HG03565 (cell line): ENCODE measurements at regions not wholly inside any gene's neighbourhood (a gene's known extent, or its start where the extent isn't known, plus 50 kb on each side); places are given as distances from the start of the nearest gene placed in this dataset.
A peak's percentile ranks its signal among the peaks of the same experiment; 100 is the strongest.

ENCODE experiments used
- ATAC-seq: cut with Tn5 transposase; IDR thresholded peaks from one replicate; pipeline ENCODE4 v1.9.1; 2021; ENCODE audit warnings: mild to moderate bottlenecking, moderate library complexity; ENCODE audit not compliant: unreplicated experiment

DNA sequence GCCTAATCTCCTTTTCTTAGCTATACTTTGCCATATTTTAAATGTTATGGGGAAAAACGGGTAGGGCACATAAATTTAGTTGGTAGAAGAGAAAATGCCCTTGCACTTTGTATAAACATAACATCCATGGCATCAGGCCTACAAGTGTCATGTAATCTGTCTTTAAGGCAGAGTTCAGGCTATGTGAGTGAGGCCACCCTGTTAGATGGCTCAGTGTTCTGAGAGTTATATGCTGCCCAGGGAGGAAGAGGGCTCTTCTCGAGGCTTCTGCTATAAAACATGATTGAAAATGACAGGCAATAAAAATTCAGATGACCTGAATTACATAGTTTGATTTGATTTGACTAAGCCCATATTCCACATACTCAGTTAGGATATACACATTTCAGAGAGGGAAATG, 553.6 kb upstream of the MAP3K7 start:
- no peak for ATAC-seq

DNA sequence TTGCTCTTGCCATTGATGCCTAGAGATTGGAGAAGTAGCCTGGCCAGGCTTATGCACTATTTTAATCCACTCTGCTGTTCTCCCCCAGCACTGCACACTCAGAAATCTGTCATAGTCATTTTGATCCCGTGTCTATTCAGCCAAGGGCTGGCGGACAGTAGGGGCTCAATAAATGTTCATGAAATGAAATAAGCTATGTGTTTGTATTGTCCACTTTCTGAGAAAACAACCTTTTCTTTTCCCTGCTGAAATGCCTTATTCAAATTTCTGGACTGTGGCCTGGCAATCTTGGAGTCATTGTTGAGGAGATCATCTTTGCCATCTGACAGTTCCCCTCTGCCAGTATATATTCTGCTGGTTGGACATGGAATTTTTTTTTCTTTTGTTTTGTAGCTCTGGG, 550.4 kb upstream of the MAP3K7 start:
- ATAC-seq: no peak

DNA sequence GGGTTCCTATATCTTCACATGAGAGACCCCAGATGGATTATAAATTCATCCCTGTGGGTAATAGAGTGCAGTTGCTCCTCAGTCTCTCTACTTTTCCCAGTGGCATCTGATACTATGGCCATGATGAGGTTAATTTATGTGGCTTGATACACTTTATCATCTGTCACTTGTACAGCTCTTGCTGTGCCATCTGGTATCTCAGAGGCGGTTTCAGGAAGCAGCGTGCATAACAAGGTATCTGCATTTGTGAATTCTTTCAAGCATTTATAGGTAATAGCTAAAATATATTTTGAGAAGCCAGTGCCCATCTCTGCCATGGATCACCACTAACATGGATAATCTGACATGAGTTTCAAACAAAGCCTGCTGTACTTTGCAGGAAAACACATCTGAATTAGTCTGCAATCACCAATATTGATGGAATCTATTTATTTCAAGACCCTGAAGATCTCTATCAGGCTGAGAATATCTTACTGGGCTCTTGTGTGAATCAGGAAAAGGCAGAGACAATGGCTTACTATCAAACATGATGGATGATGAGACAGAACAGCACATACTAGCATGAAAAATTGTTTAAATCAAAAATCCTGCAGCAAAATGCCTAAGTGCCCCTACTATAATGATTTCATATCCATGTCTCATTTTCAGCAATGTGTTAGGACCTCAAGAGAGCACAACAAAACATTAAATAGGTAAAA, 548.7 kb upstream of the MAP3K7 start:
- no peak for ATAC-seq

DNA sequence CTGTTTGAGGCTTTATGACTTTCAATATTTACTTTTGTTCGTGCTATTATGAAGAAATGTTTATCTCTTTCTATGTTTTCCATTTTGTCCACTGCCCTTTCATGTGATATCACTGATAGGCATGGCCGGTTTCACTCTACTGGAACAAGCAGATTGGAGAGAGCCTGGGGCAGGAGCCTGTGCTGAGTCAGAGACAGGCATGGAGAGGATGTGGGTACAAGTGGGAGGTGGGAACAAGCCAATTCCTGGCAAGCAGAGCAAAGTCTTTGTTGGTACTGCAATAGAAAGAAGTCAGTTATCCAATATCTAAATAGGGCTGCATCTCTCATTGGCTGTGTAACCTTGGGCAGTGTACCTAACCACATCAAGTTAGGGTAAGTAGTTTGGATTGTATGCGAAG, 545.6 kb upstream of the MAP3K7 start:
- no peak for ATAC-seq

DNA sequence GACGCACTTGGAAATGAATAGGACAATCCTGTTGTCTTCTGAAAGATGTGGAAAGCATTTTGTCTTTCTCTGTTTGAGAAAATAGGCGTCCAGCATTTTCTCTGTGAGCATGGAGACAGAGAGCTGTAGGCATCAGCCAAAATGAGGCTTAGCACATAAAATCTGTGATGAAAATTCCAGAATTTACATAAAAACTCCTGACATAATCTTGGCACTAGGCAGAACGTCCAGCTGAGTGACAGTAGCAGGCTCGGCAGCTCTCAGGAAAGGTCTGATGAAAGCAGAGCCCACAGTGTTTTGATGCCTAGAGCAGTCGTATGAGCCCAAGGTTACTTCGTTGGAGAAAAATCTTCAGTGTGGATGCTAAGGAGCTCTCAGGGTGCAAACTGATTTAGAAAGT, 543.3 kb upstream of the MAP3K7 start:
- ATAC-seq: no peak

DNA sequence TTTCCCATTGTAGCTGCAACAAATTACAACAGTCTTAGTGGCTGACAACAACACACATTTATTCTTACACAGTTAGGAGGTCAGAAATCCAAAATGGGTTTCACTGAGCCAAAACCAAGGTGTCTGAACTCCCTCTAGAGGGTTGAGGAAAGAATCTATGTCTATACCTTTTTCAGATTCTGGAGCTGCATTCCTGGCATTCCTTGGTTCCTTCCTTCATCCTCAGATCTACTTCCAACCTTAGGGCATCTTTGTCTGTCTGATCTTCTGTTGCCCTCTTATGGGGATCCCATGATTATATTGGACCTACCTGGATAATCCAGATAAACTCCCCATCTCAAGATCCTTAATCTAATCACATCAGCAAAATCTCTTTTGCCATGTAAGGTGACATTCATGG, 540.9 kb upstream of the MAP3K7 start:
- ATAC-seq: no peak

DNA sequence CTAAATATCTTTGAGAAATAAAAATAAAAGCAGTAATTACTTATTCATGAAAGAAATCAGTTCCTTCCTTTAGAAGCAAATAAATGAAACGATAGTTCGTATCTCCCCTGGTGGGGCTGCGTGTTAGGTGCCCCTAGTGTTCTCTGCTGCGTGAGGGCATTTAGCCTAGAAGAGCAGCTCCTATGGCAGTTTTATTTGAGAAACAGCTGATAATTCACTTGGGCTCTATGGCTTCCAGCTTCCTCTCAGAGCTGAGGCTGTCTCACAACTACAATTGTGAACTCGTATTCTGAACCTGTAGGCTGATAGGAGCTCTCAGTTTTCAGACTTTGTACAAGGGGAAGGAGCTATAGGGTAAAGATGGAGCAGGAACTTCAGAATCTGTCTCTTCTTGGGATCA, 540.0 kb upstream of the MAP3K7 start:
- no peak for ATAC-seq

- ATAC-seq: no peak
These were observed 530.7 kb upstream of the MAP3K7 start for GRCh38 chr6:91117550-91117949.

- no peak for ATAC-seq
These were observed 527.3 kb upstream of the MAP3K7 start for GRCh38 chr6:91114123-91114708.

- no peak for ATAC-seq
These were observed 519.2 kb upstream of the MAP3K7 start for GRCh38 chr6:91106083-91106482.

- no peak for ATAC-seq
These were observed 518.7 kb upstream of the MAP3K7 start for GRCh38 chr6:91105532-91105931.

- ATAC-seq: no peak
These were observed 512.6 kb upstream of the MAP3K7 start for GRCh38 chr6:91099479-91099878.

DNA sequence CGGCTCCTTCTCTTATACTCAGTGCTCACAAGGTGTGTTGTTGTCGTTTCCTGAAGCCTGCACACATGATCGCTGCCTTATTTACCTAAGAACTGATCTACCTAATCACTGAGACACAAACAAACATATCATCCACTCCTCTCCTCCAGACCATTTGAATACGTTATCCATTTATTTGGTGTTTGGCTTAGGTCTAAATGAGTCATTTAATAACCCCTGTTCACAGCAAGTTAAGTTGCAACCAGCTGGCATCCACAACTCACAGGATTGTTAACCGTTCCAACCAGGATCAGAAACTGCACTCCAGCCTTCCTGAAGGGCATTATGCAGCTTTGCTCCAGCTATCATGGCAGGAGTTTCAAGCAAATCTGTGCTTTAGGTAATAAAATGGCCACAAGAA, 511.1 kb upstream of the MAP3K7 start:
- no peak for ATAC-seq

DNA sequence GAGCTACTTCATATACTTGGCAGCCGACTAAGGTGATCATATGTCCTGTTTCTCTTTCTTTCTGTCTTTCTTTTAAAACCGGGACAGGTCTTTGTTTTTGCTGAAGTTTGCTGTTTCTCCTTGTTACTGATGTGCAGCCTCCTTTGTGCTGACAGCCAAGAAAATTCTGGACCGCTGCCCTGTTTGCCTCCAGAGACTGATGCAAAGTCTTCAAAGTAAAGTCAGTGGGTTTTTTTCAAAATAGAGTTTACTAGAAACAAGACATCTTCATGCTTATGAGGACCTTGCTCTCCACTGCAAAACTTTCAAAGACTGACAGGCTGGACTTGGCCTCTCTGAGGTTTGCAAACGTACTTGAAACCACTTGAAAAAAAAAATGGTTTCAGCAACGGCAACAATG, 510.5 kb upstream of the MAP3K7 start:
- ATAC-seq: no peak

GRCh38 chr6:91094806-91095475, 508.1 kb upstream of the MAP3K7 start:
- ATAC-seq: no peak

DNA sequence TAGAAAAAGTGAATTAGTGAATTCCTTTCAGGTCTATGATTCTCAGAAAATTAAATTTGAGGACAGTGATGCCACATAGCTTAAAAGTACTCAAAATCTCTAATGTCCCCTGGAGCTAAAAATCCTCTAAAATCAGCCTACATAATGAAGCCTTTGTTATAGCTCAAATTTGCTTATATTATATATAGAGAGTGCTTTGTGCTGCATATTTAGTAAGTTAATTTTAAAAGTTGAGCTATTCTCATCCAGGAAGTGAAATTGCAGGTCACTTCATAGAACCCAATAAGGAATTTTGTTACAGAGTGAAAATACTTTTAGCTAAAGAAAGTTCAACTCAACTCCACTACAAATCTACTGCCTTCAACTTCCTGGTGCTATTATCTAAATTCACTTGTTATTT, 507.5 kb upstream of the MAP3K7 start:
- no peak for ATAC-seq

DNA sequence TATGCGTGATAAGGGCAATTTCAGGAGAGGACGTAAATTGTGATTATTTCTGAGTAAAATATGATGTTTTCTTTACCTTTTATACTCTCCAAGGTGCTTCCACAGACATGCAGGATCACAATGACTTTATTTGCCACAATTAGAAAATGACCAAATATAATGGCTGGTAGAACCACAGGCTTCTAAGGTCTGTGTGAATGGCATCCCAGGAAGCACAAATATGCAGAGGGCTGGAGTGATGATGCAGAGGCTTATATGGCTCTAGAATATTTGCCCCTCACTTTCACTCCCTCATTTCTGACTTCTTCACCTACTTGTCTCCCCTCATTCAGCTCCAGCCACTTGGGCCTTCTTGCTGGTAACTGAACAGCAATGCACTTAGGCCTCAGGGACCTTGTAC, 502.1 kb upstream of the MAP3K7 start:
- no peak for ATAC-seq

DNA sequence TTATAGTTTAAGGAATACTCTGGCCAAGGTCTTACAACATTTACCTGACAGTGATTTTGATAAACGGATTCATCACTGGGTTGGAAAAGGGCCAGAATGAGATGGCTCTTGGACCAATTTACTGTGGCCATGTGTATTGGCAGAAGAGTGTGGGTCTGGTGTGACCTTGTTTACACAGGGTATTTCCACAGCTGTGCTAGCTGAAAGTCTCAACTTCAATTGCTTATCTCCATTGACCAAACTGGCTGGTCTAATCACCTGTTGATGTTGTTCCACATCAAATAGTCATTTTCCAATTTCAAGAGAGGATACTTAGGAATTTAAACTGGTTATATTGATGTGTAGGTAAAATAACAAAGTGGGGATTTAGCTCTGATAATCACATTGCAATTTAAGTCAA, 501.6 kb upstream of the MAP3K7 start:
- ATAC-seq: no peak

DNA sequence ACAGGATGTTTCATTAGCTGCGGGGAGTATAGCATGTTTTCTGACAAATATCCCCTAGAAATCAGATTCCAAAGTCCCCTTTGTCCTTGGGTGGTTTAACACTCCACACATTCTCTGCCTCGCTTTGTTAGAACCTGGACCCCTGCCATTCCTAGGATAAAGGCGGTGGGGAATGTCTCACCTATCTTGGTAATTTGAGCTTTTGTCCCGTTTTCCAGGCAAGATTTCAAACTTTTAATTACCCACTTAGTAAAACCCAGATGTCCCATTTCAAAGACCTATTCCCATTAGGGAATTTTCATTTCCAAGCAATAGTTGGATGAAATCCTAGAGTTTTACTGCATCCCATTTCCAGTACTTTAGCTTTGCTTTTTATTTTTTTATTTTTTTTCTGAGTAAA, 501.0 kb upstream of the MAP3K7 start:
- no peak for ATAC-seq

- ATAC-seq: no peak
These were observed 496.3 kb upstream of the MAP3K7 start for GRCh38 chr6:91083211-91083610.

DNA sequence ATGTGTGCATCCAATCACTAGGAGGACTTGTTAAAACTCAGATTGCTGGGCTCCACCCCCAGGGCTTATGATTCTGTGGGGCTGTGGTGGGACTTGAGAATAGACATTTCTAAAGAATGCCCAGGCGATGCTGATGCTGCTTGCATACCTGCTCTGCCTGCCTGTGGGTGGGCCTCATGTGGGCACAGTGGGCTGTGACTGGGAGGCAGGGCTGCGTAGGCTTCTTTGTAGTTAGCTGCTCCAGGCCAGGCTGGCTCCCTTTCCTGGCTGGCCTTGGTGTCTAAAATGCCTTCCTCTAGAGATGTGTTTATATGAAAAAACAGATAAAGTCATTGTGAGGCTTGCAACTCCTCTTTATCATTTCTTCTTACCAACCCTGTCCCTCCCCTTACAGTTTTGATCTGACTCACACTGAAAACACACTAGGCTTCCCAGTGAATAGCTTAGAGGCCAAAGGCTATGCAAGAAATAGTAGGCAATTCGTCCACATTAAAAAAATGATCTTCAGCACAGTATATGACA, 495.5 kb upstream of the MAP3K7 start:
- ATAC-seq: no peak

- ATAC-seq: peak; percentile 60
These were observed 494.7 kb upstream of the MAP3K7 start for GRCh38 chr6:91081452-91082067.
